H9 (cell line): ENCODE measurements at regions not wholly inside any gene's neighbourhood (a gene's known extent, or its start where the extent isn't known, plus 50 kb on each side); places are given as distances from the start of the nearest gene placed in this dataset.

Experiments
- DNase-seq: peaks from one replicate; pipeline ENCODE4 v3.0.0-alpha.2; 2017
- H2AFZ ChIP-seq: one replicate; pipeline ENCODE4 v1.6.1; 2013; ENCODE audit warnings: mild to moderate bottlenecking, low read length, control low read depth, moderate library complexity
- H2AK5ac ChIP-seq: 2 replicates; pipeline ENCODE4 v1.6.1; 2013; ENCODE audit warnings: low read length, control low read depth, mixed read lengths; ENCODE audit not compliant: insufficient read length
- H2BK120ac ChIP-seq: one replicate; pipeline ENCODE4 v1.6.1; 2013; ENCODE audit warnings: low read depth, mild to moderate bottlenecking, low read length, control low read depth, inconsistent platforms; ENCODE audit not compliant: poor library complexity, severe bottlenecking
- H2BK12ac ChIP-seq: 2 replicates; pipeline ENCODE4 v1.6.1; 2013; ENCODE audit warnings: low read length, control low read depth, mixed read lengths, low read depth; ENCODE audit not compliant: insufficient read length
- H2BK15ac ChIP-seq: 2 replicates; pipeline ENCODE4 v1.6.1; 2013; ENCODE audit warnings: low read depth, low read length, control low read depth
- H2BK20ac ChIP-seq: one replicate; pipeline ENCODE4 v1.6.1; 2013; ENCODE audit warnings: low read depth, mild to moderate bottlenecking, low read length, control low read depth, inconsistent platforms; ENCODE audit not compliant: poor library complexity, severe bottlenecking
- H2BK5ac ChIP-seq: 2 replicates; pipeline ENCODE4 v1.6.1; 2013; ENCODE audit warnings: low read length, control low read depth, mixed read lengths; ENCODE audit not compliant: insufficient read length
- H3K14ac ChIP-seq: 2 replicates; pipeline ENCODE4 v1.6.1; 2013; ENCODE audit warnings: low read length, control low read depth; ENCODE audit not compliant: insufficient read depth
- H3K18ac ChIP-seq: 2 replicates; pipeline ENCODE4 v1.6.1; 2013; ENCODE audit warnings: low read depth, mild to moderate bottlenecking, mixed read lengths, low read length, control low read depth; ENCODE audit not compliant: insufficient read length
- H3K23ac ChIP-seq: 2 replicates; pipeline ENCODE4 v1.6.1; 2013; ENCODE audit warnings: low read length, control low read depth, mixed read lengths, low read depth; ENCODE audit not compliant: insufficient read length
- H3K23me2 ChIP-seq: 2 replicates; pipeline ENCODE4 v1.6.1; 2013; ENCODE audit warnings: low read depth, mild to moderate bottlenecking, mixed read lengths, low read length, control low read depth; ENCODE audit not compliant: insufficient read length, poor library complexity, severe bottlenecking
- H3K27ac ChIP-seq: 2 replicates; pipeline ENCODE4 v1.5.1; 2013; ENCODE audit warnings: low read length, control low read depth, mixed read lengths, low read depth; ENCODE audit not compliant: insufficient read length
- H3K27me3 ChIP-seq: 2 replicates; pipeline ENCODE4 v1.6.1; 2013; ENCODE audit warnings: low read length, control low read depth, inconsistent platforms; ENCODE audit not compliant: insufficient read depth
- H3K4ac ChIP-seq: 2 replicates; pipeline ENCODE4 v1.6.1; 2013; ENCODE audit warnings: low read depth, mild to moderate bottlenecking, control low read depth, inconsistent platforms, low read length, moderate library complexity
- H3K4me1 ChIP-seq: 2 replicates; pipeline ENCODE4 v1.6.1; 2013; ENCODE audit warnings: low read length, control low read depth, inconsistent platforms; ENCODE audit not compliant: insufficient read depth
- H3K4me2 ChIP-seq: 2 replicates; pipeline ENCODE4 v1.6.1; 2013; ENCODE audit warnings: low read length, control low read depth, mixed read lengths; ENCODE audit not compliant: insufficient read length, insufficient read depth
- H3K56ac ChIP-seq: 2 replicates; pipeline ENCODE4 v1.6.1; 2013; ENCODE audit warnings: low read depth, mild to moderate bottlenecking, mixed read lengths, low read length, control low read depth; ENCODE audit not compliant: insufficient read length
- H3K79me1 ChIP-seq: 2 replicates; pipeline ENCODE4 v1.6.1; 2013; ENCODE audit warnings: low read depth, mild to moderate bottlenecking, moderate library complexity, low read length, control low read depth, inconsistent platforms; ENCODE audit not compliant: insufficient read depth, poor library complexity, severe bottlenecking
- H3K79me2 ChIP-seq: 2 replicates; pipeline ENCODE4 v1.6.1; 2013; ENCODE audit warnings: low read length, control low read depth, inconsistent platforms; ENCODE audit not compliant: insufficient read depth
- H3K9ac ChIP-seq: 2 replicates; pipeline ENCODE4 v1.6.1; 2013; ENCODE audit warnings: low read length, control low read depth, mixed read lengths; ENCODE audit not compliant: insufficient read length; ENCODE audit errors: extremely low read depth
- H3K9me3 ChIP-seq: one replicate; pipeline ENCODE4 v1.6.1; 2013; ENCODE audit warnings: low read depth, low read length, inconsistent platforms; ENCODE audit not compliant: control insufficient read depth
- H3T11ph ChIP-seq: one replicate; pipeline ENCODE4 v1.6.1; 2013; ENCODE audit warnings: mild to moderate bottlenecking, low read length, control low read depth, inconsistent platforms
- H4K20me1 ChIP-seq: one replicate; pipeline ENCODE4 v1.6.1; 2013; ENCODE audit not compliant: control insufficient read depth, insufficient read length, insufficient read depth
- H4K5ac ChIP-seq: 2 replicates; pipeline ENCODE4 v1.6.1; 2013; ENCODE audit warnings: low read depth, mild to moderate bottlenecking, mixed read lengths, low read length, control low read depth; ENCODE audit not compliant: insufficient read length
- H4K8ac ChIP-seq: replicated peaks from 2 replicates; pipeline ENCODE4 v1.6.1; 2013; ENCODE audit warnings: low read length, control low read depth, mixed read lengths, low read depth; ENCODE audit not compliant: insufficient read length
- H4K91ac ChIP-seq: 2 replicates; pipeline ENCODE4 v1.6.1; 2013; ENCODE audit warnings: low read depth, mild to moderate bottlenecking, moderate library complexity, mixed read lengths, low read length, control low read depth; ENCODE audit not compliant: insufficient read length
- H3K27ac Mint-ChIP-seq, 3 experiments: 2 replicates in 2 of 3; 3 replicates in 1 of 3; pipeline ENCODE4 v1.8.0; 2020 to 2021; ENCODE audit warnings: mixed read lengths in 3 of 3, mild to moderate bottlenecking in 1 of 3, moderate library complexity in 1 of 3
- H3K27me3 Mint-ChIP-seq: 2 replicates; pipeline ENCODE4 v1.8.0; 2021; ENCODE audit warnings: low read depth, mild to moderate bottlenecking, moderate library complexity, mixed read lengths
- H3K36me3 Mint-ChIP-seq, 3 experiments: 2 replicates in 2 of 3; 3 replicates in 1 of 3; pipeline ENCODE4 v1.8.0; 2020 to 2021; ENCODE audit warnings: low read depth in 3 of 3, mixed read lengths in 3 of 3; ENCODE audit not compliant: insufficient read depth in 1 of 3
- H3K4me1 Mint-ChIP-seq, 2 experiments: 2 replicates each; pipeline ENCODE4 v1.8.0; 2020; ENCODE audit warnings: mixed read lengths in 2 of 2
- H3K4me3 Mint-ChIP-seq, 2 experiments: 2 replicates in 1 of 2; 3 replicates in 1 of 2; pipeline ENCODE4 v1.8.0; 2020 to 2021; ENCODE audit warnings: mild to moderate bottlenecking in 2 of 2, mixed read lengths in 2 of 2, moderate library complexity in 1 of 2
- H3K9me3 Mint-ChIP-seq, 2 experiments: 2 replicates in 1 of 2; 3 replicates in 1 of 2; pipeline ENCODE4 v1.8.0; 2020; ENCODE audit warnings: mild to moderate bottlenecking in 2 of 2, mixed read lengths in 2 of 2, moderate library complexity in 1 of 2
- WGBS: extraction: QIAGEN DNeasy Blood & Tissue Kit; methylation state at CpG from one replicate; pipeline ENCODE4 v1.1.7; 2013; ENCODE audit warnings: missing lambda C conversion rate, low lambda C conversion rate, mixed read lengths; ENCODE audit not compliant: insufficient read length; ENCODE audit errors: extremely low coverage; 5-methylcytosine and 5-hydroxymethylcytosine counted together
- TF ChIP-seq, protein P1 (sequence below): fragments of 200-600 bp; sonication (generic); conservative IDR thresholded peaks from 3 replicates; pipeline ENCODE4 v1.8.0; 2021; ENCODE audit warnings: antibody characterized with exemption, mild to moderate bottlenecking

DNA sequence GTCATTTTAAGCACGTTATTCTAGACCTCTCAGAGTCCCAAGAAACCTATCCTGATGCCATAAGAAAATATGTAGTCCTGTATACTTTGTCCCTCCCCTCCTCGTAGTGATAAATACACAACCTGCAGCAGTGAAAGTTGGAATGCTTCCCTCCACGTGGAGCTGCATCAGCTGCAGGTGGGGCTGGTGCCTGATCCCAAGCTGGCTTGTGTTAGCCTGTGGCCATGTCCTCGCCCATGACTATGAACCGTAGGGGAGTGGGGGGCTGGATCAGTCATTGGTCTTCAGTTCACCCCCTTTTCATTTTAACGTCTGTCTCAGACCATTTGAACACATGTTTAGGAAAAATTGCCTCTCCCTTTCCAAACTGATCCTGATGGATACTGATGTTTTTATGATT lies 171.4 kb upstream of the HABP2 start:
- H3K27me3 Mint-ChIP-seq: peaks cover 28% of the 10 kb centered on the region
- H3K56ac ChIP-seq: no peak overlapping the region
- no peak overlapping the region for H2AFZ ChIP-seq
- no peak overlapping the region for H2BK20ac ChIP-seq
- TF ChIP-seq, protein P1, sequence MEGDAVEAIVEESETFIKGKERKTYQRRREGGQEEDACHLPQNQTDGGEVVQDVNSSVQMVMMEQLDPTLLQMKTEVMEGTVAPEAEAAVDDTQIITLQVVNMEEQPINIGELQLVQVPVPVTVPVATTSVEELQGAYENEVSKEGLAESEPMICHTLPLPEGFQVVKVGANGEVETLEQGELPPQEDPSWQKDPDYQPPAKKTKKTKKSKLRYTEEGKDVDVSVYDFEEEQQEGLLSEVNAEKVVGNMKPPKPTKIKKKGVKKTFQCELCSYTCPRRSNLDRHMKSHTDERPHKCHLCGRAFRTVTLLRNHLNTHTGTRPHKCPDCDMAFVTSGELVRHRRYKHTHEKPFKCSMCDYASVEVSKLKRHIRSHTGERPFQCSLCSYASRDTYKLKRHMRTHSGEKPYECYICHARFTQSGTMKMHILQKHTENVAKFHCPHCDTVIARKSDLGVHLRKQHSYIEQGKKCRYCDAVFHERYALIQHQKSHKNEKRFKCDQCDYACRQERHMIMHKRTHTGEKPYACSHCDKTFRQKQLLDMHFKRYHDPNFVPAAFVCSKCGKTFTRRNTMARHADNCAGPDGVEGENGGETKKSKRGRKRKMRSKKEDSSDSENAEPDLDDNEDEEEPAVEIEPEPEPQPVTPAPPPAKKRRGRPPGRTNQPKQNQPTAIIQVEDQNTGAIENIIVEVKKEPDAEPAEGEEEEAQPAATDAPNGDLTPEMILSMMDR: no peak
- no peak overlapping the region for H3K9ac ChIP-seq
- no peak overlapping the region for H2BK12ac ChIP-seq
- no peaks in the 10 kb centered on the region for H3K36me3 Mint-ChIP-seq
- no peaks in the 10 kb centered on the region for H3K79me2 ChIP-seq
- H3K23me2 ChIP-seq: no peaks in the 10 kb centered on the region
- no peak overlapping the region for H2BK120ac ChIP-seq
- no peak overlapping the region for H2AK5ac ChIP-seq
- H3K27ac ChIP-seq: no peak overlapping the region
- H3K79me1 ChIP-seq: no peaks in the 10 kb centered on the region
- no peak overlapping the region for H3K4ac ChIP-seq
- no peaks in the 10 kb centered on the region for H3K4me1 ChIP-seq
- peaks cover 3 to 8% of the 10 kb centered on the region in 2 experiments for H3K4me1 Mint-ChIP-seq
- no peaks in the 10 kb centered on the region for H3K27me3 ChIP-seq
- no peak overlapping the region for H4K5ac ChIP-seq
- no peaks in the 10 kb centered on the region for H4K20me1 ChIP-seq
- WGBS: no CpG with 5 or more reads among the region's 6 CpGs
- DNase-seq: no peak
- no peak overlapping the region for H2BK15ac ChIP-seq
- H3K4me2 ChIP-seq: no peak overlapping the region
- H3K9me3 Mint-ChIP-seq: no peaks in the 10 kb centered on the region
- no peak overlapping the region for H3T11ph ChIP-seq
- no peak overlapping the region for H3K23ac ChIP-seq
- H3K9me3 ChIP-seq: no peaks in the 10 kb centered on the region
- H3K14ac ChIP-seq: no peak overlapping the region
- no peak overlapping the region for H3K4me3 Mint-ChIP-seq
- no peak overlapping the region for H4K91ac ChIP-seq
- H4K8ac ChIP-seq: no peak overlapping the region
- H2BK5ac ChIP-seq: no peak overlapping the region
- no peak overlapping the region for H3K27ac Mint-ChIP-seq
- no peak overlapping the region for H3K18ac ChIP-seq
